Sigmoid colon (tissue), 4 donors: ENCODE measurements at regions not wholly inside any gene's neighbourhood (a gene's known extent, or its start where the extent isn't known, plus 50 kb on each side); places are given as distances from the start of the nearest gene placed in this dataset.

Source experiments
- EP300 ChIP-seq, 4 donors: sonication (generic); formaldehyde crosslinking; IDR thresholded peaks; one replicate each; pipeline ENCODE4 v1.6.1; 2017; ENCODE audit warnings: antibody characterized with exemption in 4 of 4
- POLR2A ChIP-seq, 2 donors: fragments of 450-650 bp; IDR thresholded peaks; one replicate each; pipeline ENCODE4 v1.6.1; 2016; ENCODE audit warnings: antibody characterized with exemption in 2 of 2, mild to moderate bottlenecking in 2 of 2, moderate library complexity in 2 of 2
- TF ChIP-seq, protein P1 (sequence below), 4 experiments: fragments of 450-650 bp in 3 of 4; fragments of 200-600 bp in 1 of 4; IDR thresholded peaks; one replicate each; pipeline ENCODE4 v1.5.1; 2016 to 2019; ENCODE audit warnings: antibody characterized with exemption in 4 of 4, mild to moderate bottlenecking in 3 of 4, moderate library complexity in 2 of 4

DNA sequence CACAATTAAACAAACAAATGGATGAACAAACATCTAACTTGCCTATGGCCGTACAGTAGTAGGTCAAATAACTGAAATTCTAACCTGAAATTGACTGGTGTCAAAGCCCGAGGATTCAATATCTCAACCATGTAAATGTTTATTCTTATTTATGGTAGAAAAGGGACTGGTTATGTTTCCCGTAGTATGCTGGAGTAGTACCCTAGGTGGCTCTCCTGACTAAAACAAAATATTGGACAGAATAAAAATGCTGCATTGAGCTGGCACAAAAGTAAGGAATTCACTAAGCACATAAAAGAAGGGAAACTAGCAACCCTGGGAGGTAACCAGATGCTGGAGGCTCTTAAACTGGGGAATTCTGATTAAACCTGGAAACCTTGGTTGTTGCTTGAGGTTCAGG is 117.1 kb upstream of the PREP start:
- no peak for TF ChIP-seq EP300 (IDR thresholded peaks at IDR 0.05)
- TF ChIP-seq, protein P1, sequence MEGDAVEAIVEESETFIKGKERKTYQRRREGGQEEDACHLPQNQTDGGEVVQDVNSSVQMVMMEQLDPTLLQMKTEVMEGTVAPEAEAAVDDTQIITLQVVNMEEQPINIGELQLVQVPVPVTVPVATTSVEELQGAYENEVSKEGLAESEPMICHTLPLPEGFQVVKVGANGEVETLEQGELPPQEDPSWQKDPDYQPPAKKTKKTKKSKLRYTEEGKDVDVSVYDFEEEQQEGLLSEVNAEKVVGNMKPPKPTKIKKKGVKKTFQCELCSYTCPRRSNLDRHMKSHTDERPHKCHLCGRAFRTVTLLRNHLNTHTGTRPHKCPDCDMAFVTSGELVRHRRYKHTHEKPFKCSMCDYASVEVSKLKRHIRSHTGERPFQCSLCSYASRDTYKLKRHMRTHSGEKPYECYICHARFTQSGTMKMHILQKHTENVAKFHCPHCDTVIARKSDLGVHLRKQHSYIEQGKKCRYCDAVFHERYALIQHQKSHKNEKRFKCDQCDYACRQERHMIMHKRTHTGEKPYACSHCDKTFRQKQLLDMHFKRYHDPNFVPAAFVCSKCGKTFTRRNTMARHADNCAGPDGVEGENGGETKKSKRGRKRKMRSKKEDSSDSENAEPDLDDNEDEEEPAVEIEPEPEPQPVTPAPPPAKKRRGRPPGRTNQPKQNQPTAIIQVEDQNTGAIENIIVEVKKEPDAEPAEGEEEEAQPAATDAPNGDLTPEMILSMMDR (IDR thresholded peaks at IDR 0.05), result no peak
- TF ChIP-seq POLR2A (IDR thresholded peaks at IDR 0.05), result no peak
